ENCODE measurements at regions not wholly inside any gene's neighbourhood (a gene's known extent, or its start where the extent isn't known, plus 50 kb on each side); places are given as distances from the start of the nearest gene placed in this dataset.

DNA sequence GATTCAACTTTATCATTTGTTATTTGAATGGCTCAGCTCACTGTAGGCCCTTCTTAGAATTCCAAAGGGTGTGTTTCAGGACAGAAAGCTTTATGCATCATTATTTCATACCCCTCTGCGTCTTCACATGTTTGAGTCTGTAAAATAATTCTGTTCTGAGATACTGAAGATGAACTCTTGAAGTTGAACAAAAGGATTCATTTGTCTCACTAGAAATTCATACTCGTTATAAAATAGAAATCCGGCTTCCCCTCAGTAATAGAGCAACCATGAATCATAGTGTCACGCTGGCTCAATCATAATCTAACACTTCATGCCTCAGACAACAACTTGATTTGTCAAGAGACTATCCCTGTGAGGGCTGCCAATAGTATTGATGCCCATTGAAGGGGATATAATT is 1015.4 kb upstream of the SEMA6D start:
- DNase-seq, result peak in 1 of 42 donors; percentile 6
- intact Hi-C loops (cut with DNase I), result no loop called here

DNA sequence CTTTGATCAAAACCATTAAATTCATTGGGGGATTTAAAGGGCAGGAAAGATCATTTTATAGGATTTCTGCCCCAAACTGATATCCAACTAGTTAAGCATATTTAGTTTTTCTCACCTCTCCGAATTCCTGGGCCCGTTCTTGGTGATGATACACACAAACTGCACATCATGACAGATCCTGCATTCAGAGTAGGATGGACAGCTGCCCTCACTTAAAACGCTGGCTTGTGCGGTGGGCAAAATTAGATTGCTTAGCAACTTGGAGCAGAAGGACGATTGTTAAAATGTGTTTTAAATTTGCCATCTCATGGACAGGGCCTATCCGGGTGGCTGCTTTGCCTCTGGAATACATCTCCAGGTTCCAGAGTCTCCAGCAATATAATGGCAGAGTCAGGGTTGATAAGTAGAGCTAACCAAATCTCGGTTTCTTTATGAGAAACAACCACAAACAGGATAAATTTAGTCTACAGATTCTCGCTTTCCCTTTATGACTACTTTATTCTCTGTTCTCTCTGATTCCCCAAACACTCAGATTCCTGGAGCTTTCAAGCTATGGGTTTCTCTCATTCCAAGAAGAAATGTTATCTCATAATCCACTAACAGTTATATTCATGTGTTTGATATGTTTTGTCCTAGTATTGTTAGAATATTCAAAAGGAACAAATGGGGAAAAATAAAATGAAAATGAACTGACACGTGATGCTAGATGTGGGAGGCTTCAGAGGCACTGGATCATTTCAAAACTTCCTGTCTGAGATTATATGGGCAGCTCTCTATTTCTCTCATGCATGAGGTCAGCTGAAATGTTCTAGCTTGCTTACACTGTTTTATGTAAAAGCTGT is 1014.1 kb upstream of the SEMA6D start:
- intact Hi-C loops (cut with DNase I), result no loop called here
- no peak for DNase-seq

DNA sequence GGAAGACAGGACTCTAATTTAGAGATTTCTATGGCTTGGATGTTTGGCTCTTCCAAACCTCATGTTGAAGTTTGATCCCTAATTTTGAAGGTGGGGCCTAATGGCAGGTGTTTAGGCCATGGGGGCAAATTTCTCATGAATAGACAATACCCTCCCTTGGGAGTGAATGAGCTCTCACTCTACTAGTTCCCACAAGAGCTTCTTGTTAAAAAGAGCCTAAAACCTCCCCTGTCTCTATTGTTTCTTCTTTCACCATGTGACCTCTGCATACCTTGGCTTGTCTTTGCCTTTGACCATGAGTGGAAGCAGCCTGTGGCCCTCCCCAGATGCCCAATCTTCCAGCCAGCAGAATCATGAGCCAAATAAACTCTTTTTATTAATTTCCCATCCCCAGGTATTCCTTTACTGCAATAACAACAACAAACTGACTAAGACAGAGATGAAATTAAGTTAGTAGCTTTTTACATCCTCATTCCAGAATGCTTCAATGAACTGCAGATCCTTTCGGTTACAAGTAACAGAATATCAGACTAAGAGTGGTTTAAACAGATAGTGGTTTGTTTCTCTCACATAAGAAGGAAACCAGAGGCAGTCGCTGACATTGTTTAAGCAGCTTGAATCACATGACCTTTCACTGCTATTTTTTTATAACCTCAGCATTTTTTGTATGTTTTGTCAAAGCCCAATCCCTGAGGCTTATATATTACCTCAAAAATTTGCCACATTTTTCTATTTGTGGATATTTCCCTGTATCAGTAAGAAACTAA is 1013.3 kb upstream of the SEMA6D start:
- DNase-seq, result no peak
- intact Hi-C loops (cut with DNase I), result no loop called here

DNA sequence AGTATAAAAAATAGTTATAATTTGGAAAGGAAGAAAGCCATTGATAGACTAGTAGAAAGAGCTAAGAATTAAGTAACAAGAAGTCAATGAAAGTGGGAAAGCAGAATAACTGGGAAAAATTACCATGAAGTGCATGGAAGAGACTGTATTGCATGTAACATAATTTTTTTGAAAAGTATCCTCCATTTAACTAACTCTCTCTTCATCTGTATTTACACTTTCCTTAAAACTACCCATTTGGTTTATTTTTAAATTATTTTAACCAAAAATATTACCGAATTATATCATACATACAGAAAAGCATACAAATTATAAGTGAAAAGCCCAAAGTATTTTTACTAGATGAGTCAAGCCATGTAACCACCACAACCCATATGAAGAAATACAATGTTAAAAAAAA is 1009.9 kb upstream of the SEMA6D start:
- no peak for DNase-seq
- intact Hi-C loops (cut with DNase I), result no loop called here

DNA sequence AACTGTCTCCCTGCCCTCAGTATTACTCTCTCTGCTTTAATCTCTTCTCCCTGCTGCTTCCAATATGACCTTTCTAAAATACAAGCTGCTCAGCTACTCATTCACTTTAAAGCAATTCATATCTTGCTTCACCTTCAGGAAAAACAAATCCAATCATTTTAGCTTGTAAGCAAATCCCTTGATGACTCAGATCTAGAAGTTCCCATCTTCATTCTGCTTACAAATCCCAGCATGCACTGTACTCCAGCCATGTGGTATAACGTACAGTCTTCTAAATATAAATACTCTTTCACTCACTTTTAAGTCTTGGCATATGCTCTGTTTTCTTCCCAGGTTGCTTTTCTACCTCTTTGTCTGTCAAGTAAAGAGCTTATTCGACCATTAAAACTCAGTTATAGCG is 1009.1 kb upstream of the SEMA6D start:
- intact Hi-C loops (cut with DNase I), result no loop called here
- DNase-seq, result no peak

DNA sequence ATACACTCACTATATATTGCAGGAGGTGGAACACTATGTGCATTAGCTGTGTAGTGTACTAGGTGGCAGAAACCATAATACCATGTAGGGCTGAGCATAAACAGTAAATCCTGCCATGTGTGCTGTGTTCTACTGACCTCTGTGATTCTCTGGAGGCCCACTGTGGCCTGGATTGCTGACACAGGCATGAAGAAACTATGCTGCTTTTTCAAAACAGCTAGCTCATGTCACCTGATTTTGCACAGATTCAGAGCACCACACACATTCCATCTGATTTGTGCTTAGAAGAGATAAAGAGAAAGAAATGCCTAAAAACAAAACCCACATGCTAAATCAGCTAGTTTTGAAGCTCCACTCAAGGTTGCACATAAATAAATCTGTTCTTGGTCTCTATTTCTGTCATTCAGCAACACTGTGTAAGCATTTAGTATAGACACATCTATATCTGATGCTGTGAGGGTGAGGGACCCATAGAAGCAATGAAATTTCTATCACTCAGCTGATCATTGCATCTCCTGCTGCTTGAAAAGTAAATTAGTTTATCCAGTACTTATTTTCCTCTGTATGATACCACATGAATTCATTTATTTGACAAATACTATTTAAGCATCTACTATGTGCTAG is 1007.7 kb upstream of the SEMA6D start:
- intact Hi-C loops (cut with DNase I), result no loop called here
- DNase-seq, result no peak

DNA sequence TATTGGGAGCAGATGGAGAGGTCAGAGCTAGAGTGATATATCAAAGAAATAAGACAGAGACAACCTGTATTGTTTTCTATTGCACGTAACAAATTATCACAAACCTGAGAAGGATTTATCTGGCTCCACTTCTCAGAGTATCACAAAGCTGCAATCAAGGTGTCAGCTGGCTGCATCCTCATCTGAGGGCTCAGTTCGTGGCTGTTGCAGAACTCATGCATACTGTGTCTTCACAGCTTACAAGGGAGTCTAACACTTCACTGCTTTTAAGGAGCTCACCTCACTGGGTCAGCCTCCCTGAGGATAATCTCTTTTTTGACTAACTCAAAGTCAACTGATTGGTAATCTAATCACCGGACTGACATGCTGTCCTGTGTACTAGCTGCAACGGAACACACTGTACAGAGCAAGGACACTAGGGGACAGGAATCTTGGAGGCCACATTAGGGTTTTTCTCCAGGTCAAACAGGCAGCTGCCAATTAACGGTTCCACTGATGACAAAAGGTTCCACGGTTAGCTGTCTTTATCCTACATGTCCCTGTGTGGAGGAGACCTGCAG is 1006.8 kb upstream of the SEMA6D start:
- intact Hi-C loops (cut with DNase I), result no loop called here

DNA sequence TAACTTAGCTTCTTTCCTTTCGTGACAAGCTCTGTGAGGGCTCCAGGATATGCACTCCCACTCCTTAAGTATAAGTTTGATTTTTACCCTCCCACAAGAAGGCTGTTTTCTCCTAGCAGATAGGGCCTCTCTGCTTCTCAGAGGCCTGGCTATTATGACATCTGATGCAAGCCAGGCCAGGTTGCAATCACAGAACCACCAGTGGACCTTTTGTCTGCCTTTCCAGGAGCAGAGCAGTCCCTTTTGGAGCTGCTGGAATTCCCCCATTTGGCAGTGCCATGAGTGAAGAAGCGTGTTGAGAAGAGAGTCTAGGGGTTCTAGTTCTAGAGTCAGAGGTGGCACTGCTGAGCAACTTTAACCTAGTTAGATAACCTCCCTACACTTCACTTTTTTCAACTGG is 1004.3 kb upstream of the SEMA6D start:
- peak in 3 of 42 donors; percentile 8 to 13 (median 12) for DNase-seq
- intact Hi-C loops (cut with DNase I), result no loop called here

More for the DNA sequence above, 1006.8 kb upstream of the SEMA6D start:
- no peak for DNase-seq

DNA sequence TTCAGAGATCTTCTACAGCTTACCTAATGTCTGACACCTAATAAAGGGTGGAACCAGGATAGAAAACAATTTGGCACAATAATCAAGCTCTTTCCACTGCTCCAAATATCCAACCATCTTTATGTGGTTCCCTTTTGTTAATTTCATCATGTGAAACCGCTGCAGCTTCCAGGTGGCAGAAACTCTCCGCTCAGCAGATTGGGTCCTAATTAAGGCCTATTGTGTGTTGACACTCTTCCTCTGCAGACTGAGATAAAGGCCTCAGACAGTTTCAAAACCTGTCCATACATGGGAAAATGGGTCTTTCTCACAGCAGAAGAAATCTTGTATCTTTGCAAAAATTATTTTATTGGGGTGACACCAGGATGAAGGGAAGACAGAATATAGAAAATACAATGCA is 1002.4 kb upstream of the SEMA6D start:
- DNase-seq, result no peak
- intact Hi-C loops (cut with DNase I), result no loop called here

DNA sequence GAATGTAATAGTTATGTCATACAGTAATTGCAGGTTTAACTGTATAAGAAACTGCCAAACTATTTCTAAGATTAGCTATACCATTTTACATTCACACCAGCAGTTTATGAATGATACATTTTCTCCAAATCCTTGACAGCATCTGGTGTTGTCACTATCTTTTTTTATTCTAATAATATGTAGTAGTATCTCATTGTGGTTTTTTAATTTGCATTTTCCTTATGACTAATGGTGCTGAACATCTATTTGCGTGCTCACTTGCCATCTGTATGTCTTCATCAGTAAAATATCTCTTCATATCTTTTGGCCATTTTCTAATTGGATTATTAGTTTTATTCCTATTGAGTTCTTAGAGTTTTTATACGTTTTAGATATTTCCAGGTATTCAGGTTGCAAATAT is 994.0 kb upstream of the SEMA6D start:
- DNase-seq, result no peak
- intact Hi-C loops (cut with DNase I), result no loop called here

DNA sequence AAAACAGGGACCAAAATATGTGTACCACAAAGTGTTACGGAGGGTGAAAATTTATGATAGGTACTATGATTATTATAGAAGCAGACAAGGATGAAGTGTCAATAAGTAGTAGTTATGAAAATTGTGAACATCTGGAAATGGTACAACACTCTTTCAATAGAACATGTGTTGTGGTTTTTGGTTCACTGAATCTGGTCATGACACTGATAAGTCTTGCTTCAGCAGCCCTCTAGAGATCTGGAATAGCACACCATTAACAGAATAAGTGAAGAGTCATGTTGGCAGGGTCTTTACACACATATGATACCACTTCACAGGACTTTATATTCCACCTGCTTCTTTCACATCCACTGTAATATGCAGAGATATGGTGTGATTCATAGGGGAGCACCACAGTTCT is 985.2 kb upstream of the SEMA6D start:
- intact Hi-C loops (cut with DNase I), result no loop called here
- no peak for DNase-seq

DNA sequence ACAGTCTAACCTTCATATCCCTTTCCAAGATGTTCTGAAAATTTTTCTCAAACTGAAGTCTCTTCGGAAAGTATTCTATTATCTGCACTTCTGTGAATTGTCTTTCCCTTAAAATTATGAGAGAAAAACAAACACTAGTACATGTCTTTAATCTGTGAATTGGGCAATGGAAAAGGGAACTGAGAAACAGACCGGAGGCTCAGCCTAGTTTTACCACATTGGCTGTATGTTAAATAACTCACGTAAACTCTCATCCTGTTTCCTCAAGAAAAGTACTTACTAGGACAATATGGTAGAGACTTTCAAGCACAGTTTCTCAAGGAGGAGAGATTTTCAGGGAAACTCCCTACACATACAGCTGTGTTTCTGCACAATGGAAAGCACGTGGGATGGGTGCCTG is 982.2 kb upstream of the SEMA6D start:
- intact Hi-C loops (cut with DNase I), result no loop called here

DNA sequence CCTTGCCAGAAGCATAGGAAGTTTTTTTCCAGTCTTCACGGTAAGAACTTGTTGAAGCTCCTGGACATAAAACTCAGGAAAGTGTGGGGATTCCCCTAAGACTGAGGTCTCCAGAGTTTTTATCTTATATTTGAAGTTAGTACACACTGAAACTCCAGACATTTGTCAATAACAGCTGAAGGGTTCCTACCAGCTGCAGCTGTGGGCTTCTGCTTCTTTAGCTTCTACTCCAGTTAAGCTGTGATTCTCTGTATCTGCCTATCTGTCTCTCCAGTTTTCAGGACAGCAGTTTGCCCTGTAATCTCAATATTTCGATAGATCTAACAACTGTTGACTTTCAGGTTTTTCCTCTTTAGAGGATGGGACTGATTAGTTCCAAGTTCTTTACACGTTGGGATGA is 966.0 kb upstream of the SEMA6D start:
- intact Hi-C loops (cut with DNase I), result no loop called here
- no peak for DNase-seq

More for the DNA sequence above, 982.2 kb upstream of the SEMA6D start:
- DNase-seq, result no peak

DNA sequence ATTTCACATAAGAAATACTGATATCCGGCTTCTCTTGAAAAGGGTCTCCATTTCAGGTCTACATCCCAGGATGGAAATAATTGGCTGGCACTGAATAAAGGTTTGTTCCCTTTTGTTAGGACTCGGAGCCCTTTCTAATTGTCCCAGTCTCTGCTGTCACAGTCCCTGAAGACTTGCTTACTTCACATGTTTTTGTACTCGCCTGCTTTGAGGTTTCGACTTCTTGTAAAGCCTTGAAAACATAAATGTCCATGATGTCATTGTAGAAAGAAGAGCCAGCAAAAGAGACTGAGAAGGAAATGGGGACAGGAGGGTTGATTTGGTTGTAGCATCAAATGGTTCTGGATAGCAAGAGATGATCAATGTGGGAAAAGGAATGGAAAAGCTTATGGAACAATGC is 963.4 kb upstream of the SEMA6D start:
- intact Hi-C loops (cut with DNase I), result no loop called here
- no peak for DNase-seq

DNA sequence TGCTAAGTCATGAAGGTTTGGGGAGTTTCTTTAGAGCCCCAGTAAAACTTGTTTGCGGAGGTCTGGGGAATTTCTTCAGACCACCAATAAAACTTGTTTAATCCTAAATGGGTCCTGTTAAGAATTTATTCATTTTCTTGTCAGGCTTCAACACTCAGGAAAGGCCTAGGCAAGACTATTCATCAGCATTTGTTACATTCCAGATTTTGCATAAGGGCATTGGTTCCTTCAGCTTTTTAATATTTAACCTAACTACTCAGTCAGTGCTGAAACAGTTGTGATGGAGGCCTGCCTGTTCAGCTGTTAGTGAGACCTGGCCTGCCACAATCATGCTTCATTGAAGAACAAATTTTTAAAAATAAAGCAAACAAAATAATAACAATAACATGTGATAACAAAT is 954.2 kb upstream of the SEMA6D start:
- DNase-seq, result no peak
- intact Hi-C loops (cut with DNase I), result no loop called here

DNA sequence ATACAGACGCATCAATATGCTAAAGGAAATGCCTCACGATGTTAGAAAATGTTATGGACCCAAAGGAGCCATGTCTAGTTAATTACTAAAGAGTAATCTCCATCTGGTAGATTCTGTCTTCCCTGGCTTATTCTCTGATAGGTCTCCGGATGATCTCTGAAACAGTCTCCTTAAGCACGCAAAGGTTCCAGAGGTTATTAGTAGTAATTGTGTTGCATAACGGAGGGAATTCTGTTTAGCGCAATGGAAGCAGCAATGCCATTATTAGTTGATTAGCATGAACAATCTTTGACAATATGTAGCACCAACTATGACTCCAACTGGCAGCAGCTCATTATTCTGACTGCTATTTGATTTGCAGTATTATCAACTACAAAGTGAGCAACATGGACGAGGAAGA is 952.5 kb upstream of the SEMA6D start:
- DNase-seq, result no peak
- intact Hi-C loops (cut with DNase I), result no loop called here

DNA sequence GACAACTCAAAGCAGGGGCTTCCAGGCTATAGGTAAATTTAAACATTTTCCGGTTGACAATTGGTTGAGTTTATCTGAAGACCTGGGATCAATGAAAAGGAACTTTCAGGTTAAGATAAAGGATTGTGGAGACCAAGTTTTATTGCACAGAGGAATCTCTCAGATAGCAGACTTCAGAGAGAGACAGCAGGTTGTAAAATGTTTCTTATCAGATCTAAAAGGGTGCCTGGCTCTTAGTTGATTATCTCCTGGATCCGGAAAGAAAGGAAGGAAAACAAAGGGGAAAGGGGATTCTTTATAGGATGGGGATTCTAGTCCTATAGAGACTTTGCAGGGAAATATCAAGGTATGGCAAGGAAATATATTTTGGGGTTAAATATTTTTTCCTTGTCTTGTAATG is 951.3 kb upstream of the SEMA6D start:
- DNase-seq, result no peak
- intact Hi-C loops (cut with DNase I), result no loop called here

DNA sequence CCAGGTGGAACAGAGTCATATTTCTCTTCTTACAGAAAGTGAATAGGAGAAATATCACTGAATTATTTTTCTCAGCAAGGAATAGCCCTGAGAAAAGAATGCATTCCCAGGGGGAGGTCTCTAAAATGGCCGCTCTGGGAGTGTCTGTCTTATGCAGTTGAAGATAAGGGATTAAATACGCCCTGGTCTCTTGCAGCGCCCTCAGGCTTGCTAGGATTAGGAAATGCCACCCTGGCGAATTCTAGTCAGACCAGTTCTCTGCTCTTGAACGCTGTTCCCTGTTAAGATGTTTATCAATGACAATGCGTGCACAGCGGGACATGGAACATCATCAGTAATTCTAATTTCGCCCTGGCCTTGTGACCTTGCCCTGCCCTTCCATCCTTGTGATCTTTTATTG is 949.0 kb upstream of the SEMA6D start:
- no peak for DNase-seq
- intact Hi-C loops (cut with DNase I), result no loop called here

DNA sequence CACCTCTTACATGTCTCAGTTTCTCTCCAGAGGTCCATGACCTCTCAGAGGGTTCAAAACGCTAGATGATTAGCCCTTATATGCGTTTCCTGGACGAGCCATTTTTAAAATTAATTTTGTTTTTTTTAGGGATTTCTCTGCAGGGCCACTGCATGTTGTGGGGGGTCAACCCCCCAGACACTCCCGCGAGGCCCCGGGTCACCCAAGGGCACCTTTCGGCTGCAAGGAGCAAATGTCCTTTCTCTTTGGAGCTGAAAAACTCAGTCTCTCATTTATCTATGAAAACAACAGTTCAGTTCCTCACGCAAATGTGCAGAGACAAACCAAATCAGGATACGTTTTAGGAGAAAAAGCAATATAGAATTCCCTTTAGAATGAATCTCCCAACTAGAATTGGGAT is 944.3 kb upstream of the SEMA6D start:
- intact Hi-C loops (cut with DNase I), result no loop called here
- no peak for DNase-seq

DNA sequence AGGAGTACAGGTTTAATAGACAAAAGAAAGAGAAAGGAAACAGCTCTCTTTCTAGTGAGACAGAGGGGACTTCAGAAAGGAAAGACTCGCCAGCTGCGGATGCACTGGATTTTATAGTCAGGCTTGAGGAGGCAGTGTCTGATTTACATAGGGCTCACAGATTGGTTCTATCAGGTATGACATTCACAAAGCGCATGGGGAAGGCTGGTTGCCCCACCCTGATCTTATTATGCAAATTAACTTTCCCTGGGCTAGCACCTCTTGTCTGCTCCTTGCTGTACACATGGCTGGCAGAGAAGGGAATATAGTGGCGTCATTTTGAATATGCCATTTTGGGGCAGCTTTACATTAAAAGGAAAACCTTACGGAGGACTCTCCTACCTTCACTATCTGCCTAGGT is 938.4 kb upstream of the SEMA6D start:
- intact Hi-C loops (cut with DNase I), result no loop called here
- no peak for DNase-seq
